K562 (cell line): ENCODE measurements at regions not wholly inside any gene's neighbourhood (a gene's known extent, or its start where the extent isn't known, plus 50 kb on each side); places are given as distances from the start of the nearest gene placed in this dataset.
A peak's percentile ranks its signal among the peaks of the same experiment; 100 is the strongest.

Experiments
- ATAC-seq: fragments of 200-7000 bp; cut with Tn5 transposase; 3 replicates; pipeline ENCODE4 v1.9.1; 2020; ENCODE audit warnings: moderate library complexity
- BruUV-seq: library from RNA; stranded (reverse); fragments of 400-500 nt; replicated peaks from 2 replicates; lab custom pipeline; 2021; lab: Mats Ljungman, UMichigan
- CTCF ChIA-PET: fragments of 300-600 bp; formaldehyde crosslinking; extraction: SDS; loops from one replicate; lab custom pipeline; 2021; ENCODE audit warnings: low intra/inter-chr PET ratio; lab: Yijun Ruan, JAX
- POLR2A ChIA-PET: fragments of 300-600, 350-650 bp; sonication (Branson Sonifier 250); formaldehyde crosslinking; extraction: SDS; loops from one replicate; lab custom pipeline; 2021; ENCODE audit warnings: antibody characterized with exemption, inconsistent platforms; lab: Yijun Ruan, JAX
- DNase-seq, 4 experiments: peaks; one replicate each; pipeline versions ENCODE4 v3.0.0 to v3.0.0-alpha.2; 2011 to 2018; ENCODE audit warnings: low spot score in 3 of 4, mixed read lengths in 3 of 4; ENCODE audit errors: extremely low read depth in 1 of 4
- FAIRE-seq: peaks from 2 replicates; lab custom pipeline; 2011; peaks lifted over from hg19 to GRCh38; lab: Jason Lieb, UNC
- H2AFZ ChIP-seq: 2 replicates; pipeline ENCODE4 v1.6.0; 2011; ENCODE audit warnings: low read depth, low read length, control low read depth, inconsistent platforms
- H3K27ac ChIP-seq: fragments of 200-600 bp; 3 replicates; pipeline ENCODE4 v1.8.0; 2011; ENCODE audit warnings: low read depth, mild to moderate bottlenecking, control low read depth, inconsistent platforms, low read length, moderate library complexity, mixed read lengths; ENCODE audit errors: extremely low read depth
- H3K27me3 ChIP-seq, 2 experiments: fragments of 300-600 bp in 1 of 2; 2 replicates in 1 of 2; 3 replicates in 1 of 2; pipeline versions ENCODE4 v1.6.0 to v1.8.0; 2011; ENCODE audit warnings: inconsistent platforms in 2 of 2, low read length in 2 of 2, mild to moderate bottlenecking in 1 of 2, mixed read lengths in 1 of 2, moderate library complexity in 1 of 2; ENCODE audit not compliant: control insufficient read depth in 2 of 2, insufficient read depth in 2 of 2
- H3K36me3 ChIP-seq: fragments of 300-600 bp; 3 replicates; pipeline ENCODE4 v1.8.0; 2011; ENCODE audit warnings: mild to moderate bottlenecking, low read length, inconsistent platforms; ENCODE audit not compliant: control insufficient read depth, insufficient read depth
- H3K4me1 ChIP-seq, 2 experiments: fragments of 200-600 bp in 1 of 2; replicated peaks in 1 of 2; 2 replicates in 1 of 2; 3 replicates in 1 of 2; pipeline versions ENCODE4 v1.5.1 to v1.8.0; 2011; ENCODE audit warnings: inconsistent platforms in 2 of 2, low read length in 2 of 2, mild to moderate bottlenecking in 1 of 2, mixed read lengths in 1 of 2, moderate library complexity in 1 of 2; ENCODE audit not compliant: control insufficient read depth in 2 of 2, insufficient read depth in 2 of 2
- H3K4me2 ChIP-seq: 2 replicates; pipeline ENCODE4 v1.6.1; 2011; ENCODE audit warnings: low read length, control low read depth, inconsistent platforms, mixed read lengths; ENCODE audit not compliant: insufficient read depth
- H3K4me3 ChIP-seq: fragments of 200-600 bp; sonication (generic), shearing (Covaris generic); 2 replicates; pipeline ENCODE4 v1.5.1; 2016; ENCODE audit warnings: control low read depth, inconsistent platforms
- H3K79me2 ChIP-seq: fragments of 200-600 bp; 3 replicates; pipeline ENCODE4 v1.8.0; 2011; ENCODE audit warnings: low read length, inconsistent platforms; ENCODE audit not compliant: control insufficient read depth, insufficient read depth
- H3K9ac ChIP-seq, 2 experiments: 2 replicates each; pipeline versions ENCODE4 v1.6.0 to v1.6.1; 2011; ENCODE audit warnings: low read depth in 2 of 2, low read length in 2 of 2, control low read depth in 1 of 2, inconsistent platforms in 1 of 2, mild to moderate bottlenecking in 1 of 2, mixed read lengths in 1 of 2; ENCODE audit not compliant: insufficient read depth in 1 of 2
- H3K9me1 ChIP-seq: one replicate; pipeline ENCODE4 v1.6.0; 2011; ENCODE audit warnings: inconsistent platforms, mild to moderate bottlenecking, low read length, moderate library complexity; ENCODE audit not compliant: control insufficient read depth, insufficient read depth
- H3K9me3 ChIP-seq: replicated peaks from 2 replicates; pipeline ENCODE4 v1.5.1; 2011; ENCODE audit warnings: low read depth, low read length, inconsistent platforms; ENCODE audit not compliant: control insufficient read depth, insufficient read depth
- H4K20me1 ChIP-seq: replicated peaks from 2 replicates; pipeline ENCODE4 v1.6.1; 2011; ENCODE audit warnings: low read length, inconsistent platforms, mixed read lengths; ENCODE audit not compliant: control insufficient read depth, insufficient read depth
- ADNP ChIP-seq: fragments of 200-800 bp; sonication (Bioruptor generic); IDR thresholded peaks from 2 replicates; pipeline ENCODE4 v1.6.1; 2016; ENCODE audit warnings: missing genetic modification characterization, missing compliant biosample characterization
- CBFA2T3 ChIP-seq: fragments of 450-650 bp; IDR thresholded peaks from 2 replicates; pipeline ENCODE4 v1.6.1; 2017
- FOS ChIP-seq: IDR thresholded peaks from 3 replicates; pipeline ENCODE4 v1.6.1; 2011; ENCODE audit not compliant: insufficient read length; ENCODE audit errors: extremely low read depth
- FOSL1 ChIP-seq: fragments of 200-800 bp; sonication (Bioruptor generic); conservative IDR thresholded peaks from 2 replicates; pipeline ENCODE4 v1.6.1; 2016; ENCODE audit warnings: missing genetic modification characterization, missing compliant biosample characterization
- KAT7 ChIP-seq: sonication (generic); formaldehyde crosslinking; IDR thresholded peaks from 2 replicates; pipeline ENCODE4 v1.8.0; 2022; ENCODE audit warnings: missing genetic modification reagents, mild to moderate bottlenecking, borderline replicate concordance
- MECOM ChIP-seq: fragments of 250-450 bp; sonication (Bioruptor Pico); IDR thresholded peaks from 2 replicates; pipeline ENCODE4 v1.8.0; 2022; ENCODE audit warnings: inconsistent platforms
- NR2F6 ChIP-seq: fragments of 450-650 bp; formaldehyde crosslinking; IDR thresholded peaks from 2 replicates; pipeline ENCODE4 v1.4.0; 2020; ENCODE audit warnings: mild to moderate bottlenecking
- POLR2G ChIP-seq: fragments of 200-400 bp; formaldehyde crosslinking; IDR thresholded peaks from 2 replicates; pipeline ENCODE4 v1.6.1; 2017; ENCODE audit warnings: low read depth, mild to moderate bottlenecking, antibody characterized with exemption, low read length, moderate library complexity
- RFX1 ChIP-seq: fragments of 450-650 bp; IDR thresholded peaks from 2 replicates; pipeline ENCODE4 v1.6.1; 2016; ENCODE audit warnings: mild to moderate bottlenecking, moderate library complexity
- RFX7 ChIP-seq: fragments of 250-450 bp; sonication (Bioruptor Pico); IDR thresholded peaks from 2 replicates; pipeline ENCODE4 v1.5.1; 2021; ENCODE audit warnings: mild to moderate bottlenecking
- SAFB2 ChIP-seq: fragments of 200-400 bp; formaldehyde crosslinking; IDR thresholded peaks from 2 replicates; pipeline ENCODE4 v1.6.1; 2018; ENCODE audit warnings: borderline replicate concordance, low read length, low read depth, moderate library complexity; ENCODE audit not compliant: severe bottlenecking
- U2AF1 ChIP-seq: fragments of 200-400 bp; formaldehyde crosslinking; optimal IDR thresholded peaks from 2 replicates; pipeline ENCODE3; 2017; ENCODE audit warnings: mild to moderate bottlenecking, low read depth, low read length, moderate library complexity
- ZC3H11A ChIP-seq: IDR thresholded peaks from 2 replicates; pipeline ENCODE4 v1.6.1; 2012; ENCODE audit warnings: low read depth, low read length, improper control_type of control experiment
- in situ Hi-C: fragments of 300-500 bp; cut with MboI; formaldehyde crosslinking; loops from 4 replicates; pipeline ENCODE4 v1.15.0; 2018; ENCODE audit warnings: inconsistent platforms, mixed read lengths
- intact Hi-C: fragments of 100-400 bp; cut with micrococcal nuclease; formaldehyde crosslinking; loops from 2 replicates; pipeline ENCODE4 v1.14.2; 2022
- TF ChIP-seq, protein P1 (sequence below): fragments of 200-800 bp; sonication (Bioruptor generic); IDR thresholded peaks from 2 replicates; pipeline ENCODE4 v1.6.1; 2016; ENCODE audit warnings: missing genetic modification characterization, missing compliant biosample characterization

DNA sequence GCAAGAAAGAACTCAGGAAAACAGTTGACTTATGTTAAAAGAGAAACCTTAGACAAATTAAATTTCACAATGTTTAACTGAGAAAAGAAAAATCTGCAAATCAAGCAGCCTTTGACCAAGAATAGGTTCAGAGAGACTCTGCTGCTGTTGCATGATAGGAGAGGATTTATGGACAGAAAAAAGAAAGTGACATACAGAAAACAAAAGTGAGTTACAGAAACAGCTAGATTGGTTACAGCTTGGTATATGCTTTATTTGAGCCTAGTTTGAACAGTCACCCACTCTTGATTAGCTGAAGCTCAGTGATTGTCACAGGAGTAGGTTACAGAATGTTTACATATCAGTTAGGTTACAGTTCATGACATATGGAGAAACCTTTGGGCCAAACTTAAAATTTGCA, 258.2 kb upstream of the SPOPL start:
- Histone ChIP-seq H4K20me1 (no peaks in the 10 kb centered on the region), H3K36me3 (no peaks in the 10 kb centered on the region), H3K79me2 (no peaks in the 10 kb centered on the region), H3K4me3 (no peak overlapping the region), H3K9ac (no peak overlapping the region), H3K4me2 (no peak overlapping the region), H3K4me1 (no peaks in the 10 kb centered on the region), H3K9me1 (no peaks in the 10 kb centered on the region), H3K27me3 (no peaks in the 10 kb centered on the region)
- no TSS peak for BruUV-seq
- CTCF ChIA-PET, result no interaction called here
- intact Hi-C loops, result no loop called here
- POLR2A ChIA-PET, result no interaction called here
- TF ChIP-seq FOS, result no peak
- no peak for TF ChIP-seq KAT7 (CRISPR knock-in tag)
- TF ChIP-seq, all 486 proteins: peak for 0
- no peak for FAIRE-seq
- Histone ChIP-seq H3K9me3 (no peaks in the 10 kb centered on the region), H3K27ac (no peak overlapping the region), H2AFZ (no peak overlapping the region)
- no peak for ATAC-seq
- no peak for DNase-seq
- in situ Hi-C loops, result no loop called here

GRCh38 chr2:138244501-138244925, 257.1 kb upstream of the SPOPL start:
- Histone ChIP-seq H3K36me3 (no peaks in the 10 kb centered on the region), H3K79me2 (no peaks in the 10 kb centered on the region), H3K27ac (no peak overlapping the region), H3K4me3 (no peak overlapping the region), H4K20me1 (no peaks in the 10 kb centered on the region), H3K9ac (no peak overlapping the region), H3K4me2 (no peak overlapping the region), H2AFZ (no peak overlapping the region), H3K4me1 (no peaks in the 10 kb centered on the region), H3K9me3 (no peaks in the 10 kb centered on the region), H3K9me1 (no peaks in the 10 kb centered on the region), H3K27me3 (no peaks in the 10 kb centered on the region)
- in situ Hi-C loops (no loop called here), intact Hi-C loops (no loop called here)
- POLR2A ChIA-PET, result interaction anchor here (0.6 kb wide), 1 partner anchor 61 kb away, joined by 3 read pairs; no protein-coding TSS in a partner anchor
- ATAC-seq, result no peak
- peak in 1 of 4 experiments; percentile 5 for DNase-seq
- no TSS peak for BruUV-seq
- FAIRE-seq, result no peak
- CTCF ChIA-PET, result no interaction called here
- no peak for TF ChIP-seq ZC3H11A
- TF ChIP-seq, protein P1, sequence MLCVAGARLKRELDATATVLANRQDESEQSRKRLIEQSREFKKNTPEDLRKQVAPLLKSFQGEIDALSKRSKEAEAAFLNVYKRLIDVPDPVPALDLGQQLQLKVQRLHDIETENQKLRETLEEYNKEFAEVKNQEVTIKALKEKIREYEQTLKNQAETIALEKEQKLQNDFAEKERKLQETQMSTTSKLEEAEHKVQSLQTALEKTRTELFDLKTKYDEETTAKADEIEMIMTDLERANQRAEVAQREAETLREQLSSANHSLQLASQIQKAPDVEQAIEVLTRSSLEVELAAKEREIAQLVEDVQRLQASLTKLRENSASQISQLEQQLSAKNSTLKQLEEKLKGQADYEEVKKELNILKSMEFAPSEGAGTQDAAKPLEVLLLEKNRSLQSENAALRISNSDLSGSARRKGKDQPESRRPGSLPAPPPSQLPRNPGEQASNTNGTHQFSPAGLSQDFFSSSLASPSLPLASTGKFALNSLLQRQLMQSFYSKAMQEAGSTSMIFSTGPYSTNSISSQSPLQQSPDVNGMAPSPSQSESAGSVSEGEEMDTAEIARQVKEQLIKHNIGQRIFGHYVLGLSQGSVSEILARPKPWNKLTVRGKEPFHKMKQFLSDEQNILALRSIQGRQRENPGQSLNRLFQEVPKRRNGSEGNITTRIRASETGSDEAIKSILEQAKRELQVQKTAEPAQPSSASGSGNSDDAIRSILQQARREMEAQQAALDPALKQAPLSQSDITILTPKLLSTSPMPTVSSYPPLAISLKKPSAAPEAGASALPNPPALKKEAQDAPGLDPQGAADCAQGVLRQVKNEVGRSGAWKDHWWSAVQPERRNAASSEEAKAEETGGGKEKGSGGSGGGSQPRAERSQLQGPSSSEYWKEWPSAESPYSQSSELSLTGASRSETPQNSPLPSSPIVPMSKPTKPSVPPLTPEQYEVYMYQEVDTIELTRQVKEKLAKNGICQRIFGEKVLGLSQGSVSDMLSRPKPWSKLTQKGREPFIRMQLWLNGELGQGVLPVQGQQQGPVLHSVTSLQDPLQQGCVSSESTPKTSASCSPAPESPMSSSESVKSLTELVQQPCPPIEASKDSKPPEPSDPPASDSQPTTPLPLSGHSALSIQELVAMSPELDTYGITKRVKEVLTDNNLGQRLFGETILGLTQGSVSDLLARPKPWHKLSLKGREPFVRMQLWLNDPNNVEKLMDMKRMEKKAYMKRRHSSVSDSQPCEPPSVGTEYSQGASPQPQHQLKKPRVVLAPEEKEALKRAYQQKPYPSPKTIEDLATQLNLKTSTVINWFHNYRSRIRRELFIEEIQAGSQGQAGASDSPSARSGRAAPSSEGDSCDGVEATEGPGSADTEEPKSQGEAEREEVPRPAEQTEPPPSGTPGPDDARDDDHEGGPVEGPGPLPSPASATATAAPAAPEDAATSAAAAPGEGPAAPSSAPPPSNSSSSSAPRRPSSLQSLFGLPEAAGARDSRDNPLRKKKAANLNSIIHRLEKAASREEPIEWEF, result 0 out of 2 replicates have a peak, but pooled peaks have one; percentile 22
- TF ChIP-seq SAFB2, result no peak
- no peak for TF ChIP-seq RFX1
- TF ChIP-seq POLR2G, result no peak
- TF ChIP-seq RFX7, result no peak
- TF ChIP-seq CBFA2T3, result 0 out of 2 replicates have a peak, but pooled peaks have one; percentile 16
- TF ChIP-seq ADNP, result no peak
- TF ChIP-seq FOSL1 (tag), result peak; percentile 58; the same call in 1 of the 2 replicates
- TF ChIP-seq U2AF1, result no peak
- no peak for TF ChIP-seq NR2F6 (CRISPR knock-in tag)
- TF ChIP-seq MECOM (CRISPR knock-in tag), result no peak
